Astrocyte of the cerebellum (primary cell): ENCODE measurements at regions not wholly inside any gene's neighbourhood (a gene's known extent, or its start where the extent isn't known, plus 50 kb on each side); places are given as distances from the start of the nearest gene placed in this dataset.

Experiments
- DNase-seq: peaks from one replicate; pipeline ENCODE4 v3.0.0-alpha.2; 2011; ENCODE audit warnings: low read depth
- H3K4me3 ChIP-seq: 2 replicates; pipeline ENCODE4 v1.5.1; 2011; ENCODE audit warnings: mild to moderate bottlenecking, low read depth, low read length, moderate library complexity
- CTCF ChIP-seq: IDR thresholded peaks from 2 replicates; pipeline ENCODE4 v1.5.1; 2012; ENCODE audit warnings: low read length, low read depth, moderate library complexity, mild to moderate bottlenecking; ENCODE audit errors: missing control alignments
- in situ Hi-C: cut with HindIII; loops from 2 replicates; pipeline ENCODE4 v1.10.0; 2017; ENCODE audit warnings: low sequenced_read_pairs

DNA sequence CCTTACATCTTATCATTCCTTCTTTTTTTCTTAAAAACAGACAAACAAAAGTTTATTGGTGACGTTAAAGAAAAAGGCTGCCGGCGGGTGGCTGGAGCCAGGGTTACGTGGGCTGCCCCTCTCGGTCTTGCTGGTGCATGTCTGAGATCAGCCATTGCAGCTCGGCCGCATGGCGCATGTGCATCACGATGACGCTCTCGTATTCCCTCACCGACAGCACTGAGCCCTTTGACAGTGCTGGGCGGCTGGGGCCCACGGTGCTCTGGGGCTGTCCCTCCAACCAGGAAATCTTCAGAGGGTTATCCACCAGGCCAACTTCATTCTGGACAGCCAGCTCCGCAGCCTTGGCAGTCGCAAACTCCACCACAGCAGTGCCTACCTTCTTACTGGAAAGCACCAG lies 1081.8 kb upstream of the TMEFF2 start:
- H3K4me3 ChIP-seq = no peak overlapping the region
- no peak for TF ChIP-seq CTCF
- no peak for DNase-seq
- in situ Hi-C loops = no loop called here

GRCh38 chr2:193276069-193276468 lies 1081.3 kb upstream of the TMEFF2 start:
- no peak overlapping the region for H3K4me3 ChIP-seq
- in situ Hi-C loops = no loop called here
- DNase-seq = no peak
- TF ChIP-seq CTCF = no peak

GRCh38 chr2:193272011-193272410 lies 1077.3 kb upstream of the TMEFF2 start:
- no peak for TF ChIP-seq CTCF
- DNase-seq = no peak
- no peak overlapping the region for H3K4me3 ChIP-seq
- in situ Hi-C loops = no loop called here

DNA sequence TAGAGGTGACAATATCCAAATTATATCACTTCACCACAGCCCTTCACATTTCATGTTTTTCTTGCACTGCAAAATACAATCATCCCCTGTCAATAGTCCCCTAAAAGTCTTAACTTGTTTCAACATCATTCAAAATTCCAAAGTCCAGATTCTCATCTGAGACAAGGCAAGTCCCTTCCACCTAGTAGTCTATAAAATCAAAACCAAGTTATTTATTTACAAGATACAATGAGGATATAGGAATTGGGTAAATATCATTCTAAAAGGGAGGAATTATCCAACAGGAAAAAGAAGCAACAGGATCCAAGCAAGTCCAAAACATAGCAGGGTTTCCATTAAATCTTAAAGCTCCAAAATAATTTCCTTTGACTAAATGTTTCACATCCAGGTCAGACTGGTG lies 1076.1 kb upstream of the TMEFF2 start:
- in situ Hi-C loops = no loop called here

DNA sequence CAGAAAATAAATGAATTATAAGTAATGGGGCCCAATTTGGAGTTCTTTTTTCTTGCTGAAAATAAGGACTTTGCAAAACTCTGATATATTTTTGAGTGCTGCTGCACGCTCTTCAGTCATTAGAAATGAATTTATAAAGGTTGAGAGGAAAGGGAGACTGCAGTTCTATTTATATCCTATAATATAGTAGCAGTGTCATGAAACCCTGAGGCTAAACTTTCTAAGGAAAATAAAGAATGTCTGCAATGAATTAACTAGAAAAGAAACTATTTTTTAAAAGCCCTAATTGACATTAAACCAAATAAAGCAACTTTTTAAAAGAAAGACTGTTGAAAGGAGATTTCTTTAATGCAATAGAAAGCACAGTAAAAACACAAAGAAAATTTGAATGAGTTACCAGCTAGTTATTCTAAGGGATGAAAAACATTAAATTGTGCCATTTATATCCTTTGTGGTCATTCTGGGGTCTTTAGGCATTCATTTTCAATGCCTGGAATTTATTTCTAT lies 1072.8 kb upstream of the TMEFF2 start:
- in situ Hi-C loops = no loop called here

More for the DNA sequence above, 1076.1 kb upstream of the TMEFF2 start:
- DNase-seq = no peak
- no peak overlapping the region for H3K4me3 ChIP-seq
- no peak for TF ChIP-seq CTCF

GRCh38 chr2:193253014-193253530 lies 1058.3 kb upstream of the TMEFF2 start:
- H3K4me3 ChIP-seq = no peak overlapping the region
- in situ Hi-C loops = no loop called here
- no peak for TF ChIP-seq CTCF
- no peak for DNase-seq

More for the DNA sequence above, 1072.8 kb upstream of the TMEFF2 start:
- H3K4me3 ChIP-seq = no peak overlapping the region
- TF ChIP-seq CTCF = no peak
- DNase-seq = no peak
